ENCODE measurements at regions not wholly inside any gene's neighbourhood (a gene's known extent, or its start where the extent isn't known, plus 50 kb on each side); places are given as distances from the start of the nearest gene placed in this dataset.

DNA sequence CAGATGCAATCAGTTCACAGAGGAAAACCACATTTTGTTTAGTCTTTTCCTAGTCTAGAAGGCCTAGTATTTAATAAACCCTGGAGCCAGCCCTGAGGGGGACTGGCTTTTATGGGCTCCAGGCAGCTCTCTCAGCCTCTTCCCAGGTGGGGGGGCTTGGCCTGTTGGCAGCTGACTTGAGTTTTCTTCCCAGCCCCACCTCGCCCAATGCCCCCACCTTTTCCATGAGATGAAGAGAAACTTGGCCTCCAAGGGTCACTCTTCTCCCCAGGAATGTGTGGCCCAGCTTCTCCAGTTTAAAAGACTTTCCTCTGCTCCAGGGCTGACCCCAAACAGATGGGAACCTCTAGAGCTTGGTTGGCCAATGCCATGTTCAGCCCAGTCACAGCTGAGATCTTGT, 196.1 kb downstream of the BMP7 start:
- no peak overlapping the region for H3K23ac ChIP-seq (ENCODE audit: low read length)
- H3K36me3 ChIP-seq (ENCODE audit: control insufficient read depth in 1 of 2, insufficient read depth in 2 of 2, low read length in 2 of 2): no peaks in the 10 kb centered on the region
- peak overlapping the region; percentile 41 for H4K8ac ChIP-seq (ENCODE audit: low read depth, low read length)
- H4K91ac ChIP-seq (ENCODE audit: low read depth, low read length): peak overlapping the region; percentile 78
- H2BK120ac ChIP-seq (ENCODE audit: insufficient read depth, low read length, poor library complexity): peak overlapping the region; percentile 77
- peak overlapping the region; percentile 92 for H3K27ac ChIP-seq (ENCODE audit: low read depth, low read length)
- peaks cover 44 to 45% of the 10 kb centered on the region in 2 experiments for H3K4me1 ChIP-seq (ENCODE audit: control insufficient read depth in 1 of 2, insufficient read depth in 2 of 2, low read length in 2 of 2)
- H2AK5ac ChIP-seq (ENCODE audit: low read length): peak overlapping the region; percentile 31
- H3K27me3 ChIP-seq (ENCODE audit: insufficient read depth, low read length): no peaks in the 10 kb centered on the region
- H2AFZ ChIP-seq (ENCODE audit: insufficient read depth, low read length, poor library complexity): no peak overlapping the region
- H3K79me1 ChIP-seq (ENCODE audit: low read length): peaks cover 58% of the 10 kb centered on the region
- peak overlapping the region; percentile 81 for H2BK12ac ChIP-seq (ENCODE audit: low read length)
- H3K14ac ChIP-seq (ENCODE audit: low read length): peak overlapping the region; percentile 32
- no CpG with 5 or more reads among the region's 1 CpG for WGBS (ENCODE audit: extremely low coverage, insufficient coverage, insufficient read length)
- H4K12ac ChIP-seq (ENCODE audit: low read depth, low read length): no peak overlapping the region
- peak overlapping the region; percentile 34 for H3K4ac ChIP-seq (ENCODE audit: low read depth, low read length)
- H3K18ac ChIP-seq (ENCODE audit: low read length): peak overlapping the region; percentile 34
- H3K4me3 ChIP-seq (ENCODE audit: low read depth, low read length): no peak overlapping the region
- H3K79me2 ChIP-seq (ENCODE audit: control insufficient read depth, insufficient read depth, low read length, poor library complexity): peaks cover 10% of the 10 kb centered on the region
- H3K4me2 ChIP-seq (ENCODE audit: low read length): no peak overlapping the region
- H2BK5ac ChIP-seq (ENCODE audit: low read depth, low read length, poor library complexity): peak overlapping the region; percentile 63
- DNase-seq: no peak
- no peak overlapping the region for H3K9ac ChIP-seq (ENCODE audit: low read length)
- no peaks in the 10 kb centered on the region for H3K9me3 ChIP-seq (ENCODE audit: insufficient read depth, low read depth, low read length)

- Histone ChIP-seq H3K4me2 (ENCODE audit: low read length) (peak overlapping the region; percentile 54), H2AFZ (ENCODE audit: insufficient read depth, low read length, poor library complexity) (no peak overlapping the region), H3K4me3 (ENCODE audit: low read depth, low read length) (no peak overlapping the region), H2BK120ac (ENCODE audit: insufficient read depth, low read length, poor library complexity) (peak overlapping the region; percentile 56), H4K12ac (ENCODE audit: low read depth, low read length) (no peak overlapping the region), H3K23ac (ENCODE audit: low read length) (no peak overlapping the region), H2AK5ac (ENCODE audit: low read length) (no peak overlapping the region), H4K8ac (ENCODE audit: low read depth, low read length) (no peak overlapping the region), H2BK5ac (ENCODE audit: low read depth, low read length, poor library complexity) (peak overlapping the region; percentile 64), H3K79me2 (ENCODE audit: control insufficient read depth, insufficient read depth, low read length, poor library complexity) (peaks cover 10% of the 10 kb centered on the region), H3K36me3 (ENCODE audit: control insufficient read depth in 1 of 2, insufficient read depth in 2 of 2, low read length in 2 of 2) (no peaks in the 10 kb centered on the region), H3K14ac (ENCODE audit: low read length) (peak overlapping the region; percentile 13), H3K9ac (ENCODE audit: low read length) (no peak overlapping the region), H3K18ac (ENCODE audit: low read length) (peak overlapping the region; percentile 62), H3K9me3 (ENCODE audit: insufficient read depth, low read depth, low read length) (no peaks in the 10 kb centered on the region), H3K79me1 (ENCODE audit: low read length) (peaks cover 54% of the 10 kb centered on the region), H2BK12ac (ENCODE audit: low read length) (no peak overlapping the region), H3K4me1 (ENCODE audit: control insufficient read depth in 1 of 2, insufficient read depth in 2 of 2, low read length in 2 of 2) (peaks cover 43% of the 10 kb centered on the region in 2 experiments), H4K91ac (ENCODE audit: low read depth, low read length) (peak overlapping the region; percentile 72), H3K27me3 (ENCODE audit: insufficient read depth, low read length) (no peaks in the 10 kb centered on the region), H3K4ac (ENCODE audit: low read depth, low read length) (no peak overlapping the region), H3K27ac (ENCODE audit: low read depth, low read length) (peak overlapping the region; percentile 92)
- DNase-seq: peak; percentile 77 to 85
- WGBS (ENCODE audit: extremely low coverage, insufficient coverage, insufficient read length): no CpG with 5 or more reads among the region's 14 CpGs
Measured at GRCh38 chr20:57071283-57071731, 195.1 kb downstream of the BMP7 start.

GRCh38 chr20:57071954-57072583, 194.4 kb downstream of the BMP7 start:
- Histone ChIP-seq H3K79me2 (ENCODE audit: control insufficient read depth, insufficient read depth, low read length, poor library complexity) (peaks cover 5% of the 10 kb centered on the region), H3K27ac (ENCODE audit: low read depth, low read length) (peak overlapping the region; percentile 92), H2AK5ac (ENCODE audit: low read length) (peak overlapping the region; percentile 77), H3K9me3 (ENCODE audit: insufficient read depth, low read depth, low read length) (no peaks in the 10 kb centered on the region), H3K79me1 (ENCODE audit: low read length) (peaks cover 54% of the 10 kb centered on the region), H4K91ac (ENCODE audit: low read depth, low read length) (peak overlapping the region; percentile 72), H3K14ac (ENCODE audit: low read length) (peak overlapping the region; percentile 31), H3K23ac (ENCODE audit: low read length) (no peak overlapping the region), H3K9ac (ENCODE audit: low read length) (no peak overlapping the region), H2BK12ac (ENCODE audit: low read length) (peak overlapping the region; percentile 96), H4K8ac (ENCODE audit: low read depth, low read length) (peak overlapping the region; percentile 79), H2AFZ (ENCODE audit: insufficient read depth, low read length, poor library complexity) (peak overlapping the region; percentile 27), H3K27me3 (ENCODE audit: insufficient read depth, low read length) (no peaks in the 10 kb centered on the region), H3K4ac (ENCODE audit: low read depth, low read length) (peak overlapping the region; percentile 66), H3K4me1 (ENCODE audit: control insufficient read depth in 1 of 2, insufficient read depth in 2 of 2, low read length in 2 of 2) (peaks cover 43 to 46% of the 10 kb centered on the region in 2 experiments), H3K18ac (ENCODE audit: low read length) (peak overlapping the region; percentile 79), H2BK120ac (ENCODE audit: insufficient read depth, low read length, poor library complexity) (peak overlapping the region; percentile 28), H2BK5ac (ENCODE audit: low read depth, low read length, poor library complexity) (peak overlapping the region; percentile 49), H4K12ac (ENCODE audit: low read depth, low read length) (no peak overlapping the region), H3K4me2 (ENCODE audit: low read length) (peak overlapping the region; percentile 54), H3K4me3 (ENCODE audit: low read depth, low read length) (no peak overlapping the region), H3K36me3 (ENCODE audit: control insufficient read depth in 1 of 2, insufficient read depth in 2 of 2, low read length in 2 of 2) (no peaks in the 10 kb centered on the region)
- WGBS (ENCODE audit: extremely low coverage, insufficient coverage, insufficient read length): no CpG with 5 or more reads among the region's 8 CpGs
- DNase-seq: no peak

GRCh38 chr20:57073402-57073801, 193.0 kb downstream of the BMP7 start:
- Histone ChIP-seq H3K23ac (ENCODE audit: low read length) (no peak overlapping the region), H3K4me2 (ENCODE audit: low read length) (no peak overlapping the region), H2BK12ac (ENCODE audit: low read length) (peak overlapping the region; percentile 78), H3K79me2 (ENCODE audit: control insufficient read depth, insufficient read depth, low read length, poor library complexity) (peaks cover 5% of the 10 kb centered on the region), H3K4ac (ENCODE audit: low read depth, low read length) (no peak overlapping the region), H3K4me3 (ENCODE audit: low read depth, low read length) (no peak overlapping the region), H3K36me3 (ENCODE audit: control insufficient read depth in 1 of 2, insufficient read depth in 2 of 2, low read length in 2 of 2) (no peaks in the 10 kb centered on the region), H3K9ac (ENCODE audit: low read length) (no peak overlapping the region), H3K14ac (ENCODE audit: low read length) (peak overlapping the region; percentile 40), H4K91ac (ENCODE audit: low read depth, low read length) (peak overlapping the region; percentile 79), H3K27ac (ENCODE audit: low read depth, low read length) (no peak overlapping the region), H4K8ac (ENCODE audit: low read depth, low read length) (no peak overlapping the region), H3K27me3 (ENCODE audit: insufficient read depth, low read length) (no peaks in the 10 kb centered on the region), H3K4me1 (ENCODE audit: control insufficient read depth in 1 of 2, insufficient read depth in 2 of 2, low read length in 2 of 2) (peaks cover 41 to 48% of the 10 kb centered on the region in 2 experiments), H3K18ac (ENCODE audit: low read length) (no peak overlapping the region), H2AFZ (ENCODE audit: insufficient read depth, low read length, poor library complexity) (no peak overlapping the region), H2BK120ac (ENCODE audit: insufficient read depth, low read length, poor library complexity) (peak overlapping the region; percentile 62), H3K79me1 (ENCODE audit: low read length) (peaks cover 53% of the 10 kb centered on the region), H2AK5ac (ENCODE audit: low read length) (peak overlapping the region; percentile 57), H2BK5ac (ENCODE audit: low read depth, low read length, poor library complexity) (peak overlapping the region; percentile 54), H3K9me3 (ENCODE audit: insufficient read depth, low read depth, low read length) (peaks cover 3% of the 10 kb centered on the region), H4K12ac (ENCODE audit: low read depth, low read length) (no peak overlapping the region)
- no peak for DNase-seq
- no CpG with 5 or more reads among the region's 8 CpGs for WGBS (ENCODE audit: extremely low coverage, insufficient coverage, insufficient read length)
